GM19043 (cell line): ENCODE measurements at regions not wholly inside any gene's neighbourhood (a gene's known extent, or its start where the extent isn't known, plus 50 kb on each side); places are given as distances from the start of the nearest gene placed in this dataset.

Experiments
- ATAC-seq: cut with Tn5 transposase; IDR thresholded peaks from one replicate; pipeline ENCODE4 v1.9.1; 2021; ENCODE audit warnings: low read depth; ENCODE audit not compliant: unreplicated experiment

DNA sequence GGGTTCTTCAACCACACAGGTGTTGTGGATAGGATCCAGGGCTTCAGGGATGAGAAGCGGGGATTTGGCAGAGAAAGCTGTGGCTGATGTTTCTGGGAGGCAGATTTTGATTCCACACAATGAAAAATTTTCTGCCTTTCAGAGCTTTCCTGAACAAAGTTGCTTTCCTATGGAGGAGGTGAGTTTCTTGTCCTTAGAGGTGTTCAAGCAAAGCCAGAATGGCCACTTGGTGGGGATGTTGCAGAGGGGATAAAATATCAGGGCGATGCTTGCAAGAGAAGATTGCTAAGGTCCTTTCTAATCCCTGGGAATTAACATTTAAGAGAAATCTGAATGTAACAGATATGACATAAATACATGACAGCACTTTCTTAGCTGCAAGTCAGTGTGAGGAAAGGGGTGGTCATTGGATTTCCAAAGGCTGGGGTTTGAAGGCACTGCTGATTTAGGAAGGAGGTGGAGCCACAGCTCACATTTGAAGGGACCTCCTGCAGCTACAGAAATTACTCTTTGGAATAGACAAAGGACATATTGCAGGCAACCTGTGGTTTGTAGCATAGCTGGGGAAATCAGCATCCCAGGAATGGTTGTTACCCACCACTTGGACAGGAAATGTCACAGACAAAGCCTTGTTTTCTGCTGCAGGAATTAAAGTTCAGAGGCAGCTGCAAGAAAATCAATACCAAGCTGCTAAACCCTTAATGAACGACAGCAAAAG lies 271.1 kb upstream of the CHD6 start:
- ATAC-seq: no peak

GRCh38 chr20:41888434-41888833 lies 270.3 kb upstream of the CHD6 start:
- no peak for ATAC-seq

DNA sequence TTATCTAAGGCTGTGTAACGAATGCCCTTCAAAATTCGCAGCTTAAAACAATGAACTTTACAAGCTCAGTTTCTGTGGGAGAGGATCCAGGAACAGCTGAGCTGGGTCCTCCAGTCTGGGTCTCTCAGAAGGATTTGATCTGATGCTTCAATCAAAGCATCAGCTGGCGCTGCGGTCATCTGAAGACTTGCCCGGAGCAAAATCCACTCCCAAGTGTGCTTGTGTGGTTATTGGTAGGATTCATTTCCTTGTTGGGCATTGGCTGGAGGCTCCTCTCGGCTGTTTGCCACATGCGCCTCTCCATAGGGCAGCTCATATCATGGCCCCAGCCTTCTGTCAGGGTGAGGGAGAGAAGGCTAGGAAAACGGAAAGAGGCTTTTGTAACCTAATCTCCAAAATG lies 269.3 kb upstream of the CHD6 start:
- ATAC-seq: no peak

DNA sequence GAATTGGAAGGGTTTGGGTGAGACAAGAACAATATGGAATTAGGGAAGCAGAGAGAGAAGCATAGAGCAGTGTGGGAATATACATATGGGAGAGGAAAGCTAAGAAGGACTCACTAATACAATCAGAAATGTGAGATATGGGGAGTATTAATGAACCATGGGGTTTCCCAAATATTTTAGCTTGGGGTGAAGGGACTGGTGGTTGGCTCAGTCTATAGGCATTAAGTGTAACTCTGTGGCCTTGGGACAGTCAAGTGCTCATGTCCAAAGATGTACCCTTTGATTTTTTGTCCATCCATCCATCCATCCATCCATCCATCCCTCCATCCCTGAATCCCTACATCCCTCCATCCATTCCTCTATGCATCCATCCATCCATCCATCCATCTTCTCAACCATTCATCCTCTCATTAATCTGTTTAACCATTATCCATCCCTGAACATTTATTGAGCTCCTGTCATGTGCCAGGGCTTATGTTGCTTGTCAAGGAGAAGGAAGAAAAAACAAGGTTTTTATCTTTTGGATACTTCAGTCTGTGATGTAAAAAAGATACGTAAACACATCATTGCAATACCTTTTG lies 263.4 kb upstream of the CHD6 start:
- ATAC-seq: no peak

- no peak for ATAC-seq
Measured at GRCh38 chr20:41879123-41879522, 260.9 kb upstream of the CHD6 start.

GRCh38 chr20:41877911-41878310 lies 259.7 kb upstream of the CHD6 start:
- no peak for ATAC-seq

- ATAC-seq: no peak
Measured at GRCh38 chr20:41874658-41875057, 256.5 kb upstream of the CHD6 start.

GRCh38 chr20:41872930-41873329 lies 254.8 kb upstream of the CHD6 start:
- ATAC-seq: no peak

- ATAC-seq: no peak
Measured at GRCh38 chr20:41870869-41871462, 252.8 kb upstream of the CHD6 start.

GRCh38 chr20:41869261-41869660 lies 251.1 kb upstream of the CHD6 start:
- no peak for ATAC-seq

DNA sequence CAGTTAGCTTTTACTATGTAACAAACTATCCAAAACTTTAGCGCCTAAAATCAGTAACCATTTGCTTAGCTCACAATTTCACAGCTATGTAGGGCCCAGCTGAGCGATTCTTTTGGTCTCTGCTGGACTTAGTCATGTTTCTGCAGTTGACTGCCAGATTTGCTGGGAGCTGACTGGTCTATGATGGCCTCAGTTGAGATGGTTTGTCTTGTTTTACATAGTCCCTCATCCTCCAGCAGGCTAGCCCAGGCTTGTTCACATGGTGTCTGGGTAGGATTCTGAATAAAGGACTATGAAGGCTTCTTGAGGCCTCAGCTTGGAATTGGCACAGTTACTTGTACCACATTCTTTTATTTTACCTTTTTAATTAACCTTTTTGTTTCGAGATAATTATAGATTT lies 247.8 kb upstream of the CHD6 start:
- no peak for ATAC-seq

- no peak for ATAC-seq
Measured at GRCh38 chr20:41862476-41862875, 244.3 kb upstream of the CHD6 start.

DNA sequence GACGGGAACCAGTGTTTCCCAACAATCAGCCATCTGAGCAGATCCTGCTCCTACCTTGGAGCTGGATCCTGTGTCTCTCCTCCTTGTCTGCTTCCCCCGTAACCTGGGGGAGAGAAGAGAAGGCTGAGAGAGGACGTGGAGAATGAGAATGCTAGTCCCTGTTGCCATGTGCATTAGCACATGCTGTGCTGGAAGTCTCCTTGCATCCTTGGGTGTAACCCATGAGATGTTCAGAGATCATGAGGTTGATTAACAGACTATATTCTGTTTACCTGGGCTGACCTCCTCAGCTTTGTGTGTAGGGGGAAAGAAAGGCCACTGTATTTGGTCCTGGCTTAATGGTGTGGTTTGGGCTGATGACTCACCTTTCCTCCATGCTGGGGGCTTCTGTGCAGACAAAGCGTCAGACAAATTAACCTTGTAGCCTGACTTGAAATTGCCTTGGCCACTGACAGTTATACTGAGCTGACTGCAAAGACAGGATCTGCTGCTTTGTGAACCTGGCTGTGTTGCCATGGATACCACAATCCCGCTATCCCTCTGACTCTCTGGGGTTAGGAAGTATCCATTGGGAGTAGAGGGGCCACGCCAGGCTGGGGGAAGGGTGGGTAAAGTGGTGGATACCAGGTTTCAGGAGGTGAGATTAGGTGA lies 243.7 kb upstream of the CHD6 start:
- no peak for ATAC-seq

- ATAC-seq: no peak
Measured at GRCh38 chr20:41854765-41855164, 236.6 kb upstream of the CHD6 start.

GRCh38 chr20:41853806-41854205 lies 235.6 kb upstream of the CHD6 start:
- ATAC-seq: no peak

DNA sequence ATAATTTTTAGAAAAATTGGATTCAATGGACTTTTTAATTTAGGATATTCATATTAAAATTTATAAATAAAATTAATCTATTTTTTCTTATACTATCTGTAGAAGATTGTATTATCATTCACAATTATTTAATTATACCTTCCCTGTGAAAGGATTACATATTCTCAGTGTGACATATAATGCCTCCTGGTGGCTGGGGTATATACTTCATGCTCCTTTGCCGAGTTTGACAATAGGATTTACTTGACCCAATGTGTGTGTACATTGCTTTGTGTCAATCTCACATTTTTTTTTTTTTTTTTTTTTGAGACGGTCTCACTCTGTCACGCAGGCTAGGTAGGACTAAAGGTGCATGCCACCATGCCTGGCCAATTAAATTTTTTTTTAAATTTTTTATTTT lies 230.0 kb upstream of the CHD6 start:
- ATAC-seq: no peak

DNA sequence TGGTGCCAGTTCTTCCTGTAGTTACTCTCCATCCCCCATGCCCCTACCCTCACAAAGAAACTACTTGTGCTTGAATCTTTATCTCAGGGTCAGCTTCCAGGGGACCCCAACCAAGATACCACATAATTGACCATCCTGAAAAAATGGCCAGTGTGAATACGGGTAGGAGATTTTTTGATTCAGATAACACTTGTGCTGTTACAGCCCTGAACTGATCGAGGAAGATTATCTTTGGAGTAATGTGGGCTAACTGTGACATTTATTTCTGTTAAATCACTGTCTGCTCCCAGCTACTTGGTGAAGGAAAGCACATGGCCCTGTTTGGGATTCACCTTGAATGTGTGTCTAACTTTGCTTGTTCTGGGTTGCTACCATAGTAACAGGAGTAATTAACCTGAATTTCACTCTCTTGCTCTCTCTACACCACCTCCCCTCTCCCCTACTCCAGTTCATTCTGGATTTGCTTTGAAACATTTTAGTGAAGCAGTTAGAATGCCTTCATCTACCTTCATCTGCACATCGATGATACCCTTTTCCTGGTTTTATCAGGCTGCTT lies 219.6 kb upstream of the CHD6 start:
- ATAC-seq: no peak

DNA sequence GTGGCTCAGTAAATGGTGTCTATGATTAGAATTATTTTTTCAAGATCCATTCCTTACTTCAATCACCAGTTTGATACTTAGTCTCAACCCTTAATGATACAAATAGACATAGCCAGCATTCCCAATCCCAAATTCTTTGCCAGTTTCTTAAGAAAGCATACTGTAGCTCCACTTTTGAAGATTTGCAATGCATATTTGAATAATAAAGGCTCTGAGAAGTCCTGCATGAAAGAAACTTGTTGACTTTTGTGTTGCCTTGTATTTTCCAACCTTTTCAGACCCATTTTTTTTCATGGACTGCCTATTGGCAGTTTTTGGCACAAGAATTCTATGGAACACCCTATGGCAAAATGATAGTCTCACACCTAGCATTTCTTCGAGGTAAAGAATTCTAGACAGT lies 215.6 kb upstream of the CHD6 start:
- ATAC-seq: no peak

GRCh38 chr20:41830702-41831101 lies 212.5 kb upstream of the CHD6 start:
- no peak for ATAC-seq

DNA sequence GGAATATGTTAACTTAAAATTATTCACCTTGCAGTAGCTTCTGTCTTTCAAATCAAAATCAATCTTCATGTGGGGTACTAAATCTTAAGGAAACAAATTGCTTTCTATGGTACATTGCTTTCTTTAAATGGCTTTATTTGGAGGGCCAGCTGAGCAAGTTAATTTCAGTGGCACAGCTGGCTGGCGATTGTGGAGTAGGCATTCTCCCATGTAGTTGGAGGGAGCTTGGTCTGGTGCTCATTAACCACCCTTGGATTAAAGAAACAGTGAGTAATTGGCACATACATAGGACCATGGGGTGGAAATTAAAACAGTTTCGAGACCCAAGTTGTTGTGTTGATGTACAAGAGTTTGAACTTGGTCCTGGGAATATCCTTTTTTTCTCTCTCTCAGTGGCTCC lies 201.3 kb upstream of the CHD6 start:
- no peak for ATAC-seq

GRCh38 chr20:41818991-41819390 lies 200.8 kb upstream of the CHD6 start:
- no peak for ATAC-seq
